ENCODE measurements at regions not wholly inside any gene's neighbourhood (a gene's known extent, or its start where the extent isn't known, plus 50 kb on each side); places are given as distances from the start of the nearest gene placed in this dataset.
"Not testable (repeated sequence)": the region's sequence is repeated elsewhere in the genome, so short reads cannot be mapped to it uniquely, and the experiment has no call there.

- FAIRE-seq: no peak
Measured at GRCh38 chrX:140343226-140343868, 161.5 kb downstream of the SOX3 start.

GRCh38 chrX:140342410-140342809, 162.5 kb downstream of the SOX3 start:
- DNase-seq (ENCODE audit: extremely low spot score, insufficient read length, low read depth) (no peak), FAIRE-seq (no peak)

More at GRCh38 chrX:140343226-140343868, 161.5 kb downstream of the SOX3 start:
- DNase-seq (ENCODE audit: extremely low spot score, insufficient read length, low read depth): no peak

GRCh38 chrX:140337263-140337662, 167.6 kb downstream of the SOX3 start:
- no peak for FAIRE-seq
- no peak for DNase-seq (ENCODE audit: extremely low spot score, insufficient read length, low read depth)

GRCh38 chrX:140318296-140318695, 186.6 kb downstream of the SOX3 start:
- no peak for FAIRE-seq

GRCh38 chrX:140317462-140317861, 187.4 kb downstream of the SOX3 start:
- DNase-seq (ENCODE audit: extremely low spot score, insufficient read length, low read depth) (no peak), FAIRE-seq (no peak)

More at GRCh38 chrX:140318296-140318695, 186.6 kb downstream of the SOX3 start:
- DNase-seq (ENCODE audit: extremely low spot score, insufficient read length, low read depth): no peak

- no peak for FAIRE-seq
Measured at GRCh38 chrX:140298960-140299825, 205.7 kb downstream of the SOX3 start.

GRCh38 chrX:140297273-140297672, 207.6 kb downstream of the SOX3 start:
- no peak for DNase-seq (ENCODE audit: extremely low spot score, insufficient read length, low read depth)
- no peak for FAIRE-seq

More at GRCh38 chrX:140298960-140299825, 205.7 kb downstream of the SOX3 start:
- no peak for DNase-seq (ENCODE audit: extremely low spot score, insufficient read length, low read depth)

GRCh38 chrX:140292961-140293360, 211.9 kb downstream of the SOX3 start:
- no peak for FAIRE-seq
- DNase-seq (ENCODE audit: extremely low spot score, insufficient read length, low read depth): no peak

GRCh38 chrX:140292188-140292587, 212.7 kb downstream of the SOX3 start:
- no peak for FAIRE-seq

GRCh38 chrX:140274811-140275525, 229.9 kb downstream of the SOX3 start:
- DNase-seq (ENCODE audit: extremely low spot score, insufficient read length, low read depth) (no peak), FAIRE-seq (no peak)

More at GRCh38 chrX:140292188-140292587, 212.7 kb downstream of the SOX3 start:
- DNase-seq (ENCODE audit: extremely low spot score, insufficient read length, low read depth): no peak

GRCh38 chrX:140273921-140274320, 230.9 kb downstream of the SOX3 start:
- FAIRE-seq (no peak), DNase-seq (ENCODE audit: extremely low spot score, insufficient read length, low read depth) (no peak)

GRCh38 chrX:140250391-140250790, 254.5 kb downstream of the SOX3 start:
- DNase-seq (ENCODE audit: extremely low spot score, insufficient read length, low read depth) (no peak), FAIRE-seq (no peak)

- no peak for DNase-seq (ENCODE audit: extremely low spot score, insufficient read length, low read depth)
- FAIRE-seq: no peak
Measured at GRCh38 chrX:140249088-140249487, 255.8 kb downstream of the SOX3 start.

GRCh38 chrX:140229191-140229590, 263.9 kb upstream of the CXorf66 start:
- FAIRE-seq: no peak
- no peak for DNase-seq (ENCODE audit: extremely low spot score, insufficient read length, low read depth)

- not testable (repeated sequence) for FAIRE-seq; DNase-seq (ENCODE audit: extremely low spot score, insufficient read length, low read depth)
Measured at GRCh38 chrX:140226037-140226436, 260.7 kb upstream of the CXorf66 start.

GRCh38 chrX:140215894-140216293, 250.6 kb upstream of the CXorf66 start:
- not testable (repeated sequence) for FAIRE-seq; DNase-seq (ENCODE audit: extremely low spot score, insufficient read length, low read depth)

GRCh38 chrX:140214518-140214917, 249.2 kb upstream of the CXorf66 start:
- FAIRE-seq: peak; percentile 15
- not testable (repeated sequence) for DNase-seq (ENCODE audit: extremely low spot score, insufficient read length, low read depth)

- DNase-seq (ENCODE audit: extremely low spot score, insufficient read length, low read depth): no peak
- no peak for FAIRE-seq
Measured at GRCh38 chrX:140206657-140207056, 241.3 kb upstream of the CXorf66 start.

GRCh38 chrX:140190441-140191108, 225.3 kb upstream of the CXorf66 start:
- FAIRE-seq (no peak), DNase-seq (ENCODE audit: extremely low spot score, insufficient read length, low read depth) (no peak)

GRCh38 chrX:140180585-140180984, 215.3 kb upstream of the CXorf66 start:
- no peak for DNase-seq (ENCODE audit: extremely low spot score, insufficient read length, low read depth)

More at GRCh38 chrX:140180585-140180984, 215.3 kb upstream of the CXorf66 start:
- peak; percentile 59 for FAIRE-seq

Data from GM18507 (cell line).